ENCODE measurements at regions not wholly inside any gene's neighbourhood (a gene's known extent, or its start where the extent isn't known, plus 50 kb on each side); places are given as distances from the start of the nearest gene placed in this dataset.

- TF ChIP-seq, protein P1, sequence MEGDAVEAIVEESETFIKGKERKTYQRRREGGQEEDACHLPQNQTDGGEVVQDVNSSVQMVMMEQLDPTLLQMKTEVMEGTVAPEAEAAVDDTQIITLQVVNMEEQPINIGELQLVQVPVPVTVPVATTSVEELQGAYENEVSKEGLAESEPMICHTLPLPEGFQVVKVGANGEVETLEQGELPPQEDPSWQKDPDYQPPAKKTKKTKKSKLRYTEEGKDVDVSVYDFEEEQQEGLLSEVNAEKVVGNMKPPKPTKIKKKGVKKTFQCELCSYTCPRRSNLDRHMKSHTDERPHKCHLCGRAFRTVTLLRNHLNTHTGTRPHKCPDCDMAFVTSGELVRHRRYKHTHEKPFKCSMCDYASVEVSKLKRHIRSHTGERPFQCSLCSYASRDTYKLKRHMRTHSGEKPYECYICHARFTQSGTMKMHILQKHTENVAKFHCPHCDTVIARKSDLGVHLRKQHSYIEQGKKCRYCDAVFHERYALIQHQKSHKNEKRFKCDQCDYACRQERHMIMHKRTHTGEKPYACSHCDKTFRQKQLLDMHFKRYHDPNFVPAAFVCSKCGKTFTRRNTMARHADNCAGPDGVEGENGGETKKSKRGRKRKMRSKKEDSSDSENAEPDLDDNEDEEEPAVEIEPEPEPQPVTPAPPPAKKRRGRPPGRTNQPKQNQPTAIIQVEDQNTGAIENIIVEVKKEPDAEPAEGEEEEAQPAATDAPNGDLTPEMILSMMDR (IDR thresholded peaks at IDR 0.05) = no peak
- no peak for TF ChIP-seq POLR2A (IDR thresholded peaks at IDR 0.05)
Observed at GRCh38 chr3:106160396-106160795, 291.6 kb upstream of the CBLB start.
